ENCODE measurements at regions not wholly inside any gene's neighbourhood (a gene's known extent, or its start where the extent isn't known, plus 50 kb on each side); places are given as distances from the start of the nearest gene placed in this dataset.

DNA sequence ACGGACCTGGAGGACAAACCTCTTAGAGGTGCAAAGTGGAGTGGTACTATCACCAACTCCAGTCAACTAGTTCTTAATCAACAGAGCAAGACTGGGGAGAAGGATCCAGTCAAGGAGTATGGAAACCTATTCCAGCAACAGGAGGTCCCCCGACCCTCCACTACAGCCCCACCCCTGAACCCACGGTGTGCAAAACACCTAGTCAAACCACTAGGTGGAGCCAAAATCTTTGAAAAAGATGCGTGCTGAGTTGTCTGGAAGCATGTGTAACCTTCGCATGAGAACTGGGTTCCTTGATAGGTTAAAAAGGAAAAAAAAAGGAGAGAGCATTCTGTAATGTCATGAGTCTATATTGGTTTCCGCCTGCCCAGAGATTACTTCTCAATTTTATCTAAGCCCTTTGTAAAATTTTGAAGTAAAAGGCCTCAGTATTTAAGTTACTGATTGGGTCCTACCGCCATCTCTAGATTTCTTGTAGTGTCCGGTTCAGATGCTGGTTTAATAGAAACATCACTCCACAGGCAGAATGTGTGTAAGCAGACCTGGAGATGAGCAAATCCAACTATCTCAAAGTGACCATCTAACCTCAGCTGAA, 81.9 kb upstream of the HAO2 start:
- no peaks in the 10 kb centered on the region for H3K36me3 ChIP-seq (ENCODE audit: insufficient read depth)
- no peaks in the 10 kb centered on the region for H3K79me2 ChIP-seq (replicated peaks; ENCODE audit: insufficient read depth)
- no peaks in the 10 kb centered on the region for H4K20me1 ChIP-seq (replicated peaks; ENCODE audit: insufficient read depth)
- H3K9me2 ChIP-seq (ENCODE audit: insufficient read depth): no peaks in the 10 kb centered on the region
- TF ChIP-seq, protein P1, sequence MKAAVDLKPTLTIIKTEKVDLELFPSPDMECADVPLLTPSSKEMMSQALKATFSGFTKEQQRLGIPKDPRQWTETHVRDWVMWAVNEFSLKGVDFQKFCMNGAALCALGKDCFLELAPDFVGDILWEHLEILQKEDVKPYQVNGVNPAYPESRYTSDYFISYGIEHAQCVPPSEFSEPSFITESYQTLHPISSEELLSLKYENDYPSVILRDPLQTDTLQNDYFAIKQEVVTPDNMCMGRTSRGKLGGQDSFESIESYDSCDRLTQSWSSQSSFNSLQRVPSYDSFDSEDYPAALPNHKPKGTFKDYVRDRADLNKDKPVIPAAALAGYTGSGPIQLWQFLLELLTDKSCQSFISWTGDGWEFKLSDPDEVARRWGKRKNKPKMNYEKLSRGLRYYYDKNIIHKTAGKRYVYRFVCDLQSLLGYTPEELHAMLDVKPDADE (IDR thresholded peaks at IDR 0.05): no peak
- TF ChIP-seq, protein P2, sequence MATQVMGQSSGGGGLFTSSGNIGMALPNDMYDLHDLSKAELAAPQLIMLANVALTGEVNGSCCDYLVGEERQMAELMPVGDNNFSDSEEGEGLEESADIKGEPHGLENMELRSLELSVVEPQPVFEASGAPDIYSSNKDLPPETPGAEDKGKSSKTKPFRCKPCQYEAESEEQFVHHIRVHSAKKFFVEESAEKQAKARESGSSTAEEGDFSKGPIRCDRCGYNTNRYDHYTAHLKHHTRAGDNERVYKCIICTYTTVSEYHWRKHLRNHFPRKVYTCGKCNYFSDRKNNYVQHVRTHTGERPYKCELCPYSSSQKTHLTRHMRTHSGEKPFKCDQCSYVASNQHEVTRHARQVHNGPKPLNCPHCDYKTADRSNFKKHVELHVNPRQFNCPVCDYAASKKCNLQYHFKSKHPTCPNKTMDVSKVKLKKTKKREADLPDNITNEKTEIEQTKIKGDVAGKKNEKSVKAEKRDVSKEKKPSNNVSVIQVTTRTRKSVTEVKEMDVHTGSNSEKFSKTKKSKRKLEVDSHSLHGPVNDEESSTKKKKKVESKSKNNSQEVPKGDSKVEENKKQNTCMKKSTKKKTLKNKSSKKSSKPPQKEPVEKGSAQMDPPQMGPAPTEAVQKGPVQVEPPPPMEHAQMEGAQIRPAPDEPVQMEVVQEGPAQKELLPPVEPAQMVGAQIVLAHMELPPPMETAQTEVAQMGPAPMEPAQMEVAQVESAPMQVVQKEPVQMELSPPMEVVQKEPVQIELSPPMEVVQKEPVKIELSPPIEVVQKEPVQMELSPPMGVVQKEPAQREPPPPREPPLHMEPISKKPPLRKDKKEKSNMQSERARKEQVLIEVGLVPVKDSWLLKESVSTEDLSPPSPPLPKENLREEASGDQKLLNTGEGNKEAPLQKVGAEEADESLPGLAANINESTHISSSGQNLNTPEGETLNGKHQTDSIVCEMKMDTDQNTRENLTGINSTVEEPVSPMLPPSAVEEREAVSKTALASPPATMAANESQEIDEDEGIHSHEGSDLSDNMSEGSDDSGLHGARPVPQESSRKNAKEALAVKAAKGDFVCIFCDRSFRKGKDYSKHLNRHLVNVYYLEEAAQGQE (IDR thresholded peaks at IDR 0.05; ENCODE audit: unreplicated experiment): no peak
- TF ChIP-seq, protein P3, sequence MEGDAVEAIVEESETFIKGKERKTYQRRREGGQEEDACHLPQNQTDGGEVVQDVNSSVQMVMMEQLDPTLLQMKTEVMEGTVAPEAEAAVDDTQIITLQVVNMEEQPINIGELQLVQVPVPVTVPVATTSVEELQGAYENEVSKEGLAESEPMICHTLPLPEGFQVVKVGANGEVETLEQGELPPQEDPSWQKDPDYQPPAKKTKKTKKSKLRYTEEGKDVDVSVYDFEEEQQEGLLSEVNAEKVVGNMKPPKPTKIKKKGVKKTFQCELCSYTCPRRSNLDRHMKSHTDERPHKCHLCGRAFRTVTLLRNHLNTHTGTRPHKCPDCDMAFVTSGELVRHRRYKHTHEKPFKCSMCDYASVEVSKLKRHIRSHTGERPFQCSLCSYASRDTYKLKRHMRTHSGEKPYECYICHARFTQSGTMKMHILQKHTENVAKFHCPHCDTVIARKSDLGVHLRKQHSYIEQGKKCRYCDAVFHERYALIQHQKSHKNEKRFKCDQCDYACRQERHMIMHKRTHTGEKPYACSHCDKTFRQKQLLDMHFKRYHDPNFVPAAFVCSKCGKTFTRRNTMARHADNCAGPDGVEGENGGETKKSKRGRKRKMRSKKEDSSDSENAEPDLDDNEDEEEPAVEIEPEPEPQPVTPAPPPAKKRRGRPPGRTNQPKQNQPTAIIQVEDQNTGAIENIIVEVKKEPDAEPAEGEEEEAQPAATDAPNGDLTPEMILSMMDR (conservative IDR thresholded peaks at IDR 0.05; ENCODE audit: low read depth in 2 of 2): peak; percentile 90 to 91
- no peak overlapping the region for H3K27ac ChIP-seq (ENCODE audit: low read depth)
- no peaks in the 10 kb centered on the region for H3K9me3 Mint-ChIP-seq
- no peaks in the 10 kb centered on the region for H3K36me3 Mint-ChIP-seq (ENCODE audit: low read depth)
- H3K27me3 Mint-ChIP-seq (ENCODE audit: insufficient read depth, low read depth, poor library complexity): peaks cover 2% of the 10 kb centered on the region
- H3K4me3 Mint-ChIP-seq: no peak overlapping the region
- DNase-seq (ENCODE audit: low spot score): peak; percentile 90
- H3F3A ChIP-seq (replicated peaks; ENCODE audit: low read depth): no peaks in the 10 kb centered on the region
- H3K4me2 ChIP-seq: no peak overlapping the region
- peak; percentile 99 for ATAC-seq
- no peak overlapping the region for H3K27ac Mint-ChIP-seq
- H2AFZ ChIP-seq: no peak overlapping the region
- H3K4me1 Mint-ChIP-seq: peaks cover 6% of the 10 kb centered on the region
- H3K27me3 ChIP-seq (ENCODE audit: insufficient read depth): no peaks in the 10 kb centered on the region
- H3K4me1 ChIP-seq (ENCODE audit: insufficient read depth): no peaks in the 10 kb centered on the region
- H3K4me3 ChIP-seq: no peak overlapping the region

DNA sequence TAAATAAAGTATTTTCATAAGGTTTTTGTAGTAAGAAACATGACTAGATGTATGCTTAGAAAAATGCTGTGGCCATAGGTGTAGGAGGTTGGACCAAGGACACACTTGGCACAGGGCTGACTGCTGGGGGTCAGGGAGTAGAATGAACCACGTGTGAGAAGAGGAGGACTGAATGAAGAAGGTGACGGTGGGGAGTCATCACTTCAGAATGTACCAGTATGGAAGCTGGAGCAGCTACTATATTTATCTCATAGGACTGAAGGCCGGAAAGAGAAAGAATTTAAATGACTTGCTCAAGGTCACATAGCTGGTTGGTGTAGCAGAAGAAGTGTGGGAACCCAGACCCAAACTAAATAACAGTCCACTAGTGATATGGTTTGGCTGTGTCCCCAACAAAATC, 79.8 kb upstream of the HAO2 start:
- Histone ChIP-seq H4K20me1 (replicated peaks; ENCODE audit: insufficient read depth) (no peaks in the 10 kb centered on the region), H3K36me3 (ENCODE audit: insufficient read depth) (no peaks in the 10 kb centered on the region), H3K4me2 (no peak overlapping the region), H3K4me3 (no peak overlapping the region), H3F3A (replicated peaks; ENCODE audit: low read depth) (no peaks in the 10 kb centered on the region), H3K27me3 (ENCODE audit: insufficient read depth) (no peaks in the 10 kb centered on the region), H2AFZ (no peak overlapping the region), H3K79me2 (replicated peaks; ENCODE audit: insufficient read depth) (no peaks in the 10 kb centered on the region), H3K27ac (ENCODE audit: low read depth) (no peak overlapping the region), H3K4me1 (ENCODE audit: insufficient read depth) (peaks cover 8% of the 10 kb centered on the region), H3K9me2 (ENCODE audit: insufficient read depth) (no peaks in the 10 kb centered on the region)
- no peak for ATAC-seq
- H3K36me3 Mint-ChIP-seq (ENCODE audit: low read depth): no peaks in the 10 kb centered on the region
- peaks cover 13% of the 10 kb centered on the region for H3K4me1 Mint-ChIP-seq
- H3K4me3 Mint-ChIP-seq: no peak overlapping the region
- peaks cover 7% of the 10 kb centered on the region for H3K27me3 Mint-ChIP-seq (ENCODE audit: insufficient read depth, low read depth, poor library complexity)
- no peaks in the 10 kb centered on the region for H3K9me3 Mint-ChIP-seq
- no peak for DNase-seq (ENCODE audit: low spot score)
- no peak overlapping the region for H3K27ac Mint-ChIP-seq
- TF ChIP-seq EZH2 (IDR thresholded peaks at IDR 0.05; ENCODE audit: low read depth, unreplicated experiment): no peak
- TF ChIP-seq NANOG (IDR thresholded peaks at IDR 0.05; ENCODE audit: borderline replicate concordance): no peak
- no peak for TF ChIP-seq CREB1 (CRISPR knock-in tag; IDR thresholded peaks at IDR 0.05; ENCODE audit: low read depth)
- no peak for TF ChIP-seq STAT1 (IDR thresholded peaks at IDR 0.05; ENCODE audit: unreplicated experiment)
- TF ChIP-seq POLR2AphosphoS5 (IDR thresholded peaks at IDR 0.05; ENCODE audit: low read depth): no peak
- TF ChIP-seq ZNF331 (CRISPR knock-in tag; IDR thresholded peaks at IDR 0.05; ENCODE audit: low read depth): no peak
- no peak for TF ChIP-seq JUNB (IDR thresholded peaks at IDR 0.05; ENCODE audit: unreplicated experiment)
- no peak for TF ChIP-seq EZH2phosphoT487 (IDR thresholded peaks at IDR 0.05; ENCODE audit: unreplicated experiment)
- no peak for TF ChIP-seq ZNF114 (CRISPR knock-in tag; IDR thresholded peaks at IDR 0.05)
- TF ChIP-seq, protein P3 (conservative IDR thresholded peaks at IDR 0.05; ENCODE audit: low read depth in 2 of 2): no peak
- TF ChIP-seq, protein P1 (IDR thresholded peaks at IDR 0.05): no peak

Measured in GM23338 (cell line).